NCI-H1436 treated with DMSO at 0.1 percent for 48 hours (cell line): ENCODE measurements at regions not wholly inside any gene's neighbourhood (a gene's known extent, or its start where the extent isn't known, plus 50 kb on each side); places are given as distances from the start of the nearest gene placed in this dataset.
"Not testable (repeated sequence)": the region's sequence is repeated elsewhere in the genome, so short reads cannot be mapped to it uniquely, and the experiment has no call there.

Experiments
- DNase-seq: peaks from one replicate; lab custom pipeline; 2025; lab: John Stamatoyannopoulos, UW

GRCh38 chr1:66424530-66424929, 109.4 kb upstream of the SGIP1 start:
- not testable (repeated sequence) for DNase-seq

GRCh38 chr1:66426239-66426853, 107.6 kb upstream of the SGIP1 start:
- DNase-seq = no peak

GRCh38 chr1:66430815-66431214, 103.1 kb upstream of the SGIP1 start:
- DNase-seq = not testable (repeated sequence)

- no peak for DNase-seq
These were observed 102.0 kb upstream of the SGIP1 start for GRCh38 chr1:66431999-66432398.

DNA sequence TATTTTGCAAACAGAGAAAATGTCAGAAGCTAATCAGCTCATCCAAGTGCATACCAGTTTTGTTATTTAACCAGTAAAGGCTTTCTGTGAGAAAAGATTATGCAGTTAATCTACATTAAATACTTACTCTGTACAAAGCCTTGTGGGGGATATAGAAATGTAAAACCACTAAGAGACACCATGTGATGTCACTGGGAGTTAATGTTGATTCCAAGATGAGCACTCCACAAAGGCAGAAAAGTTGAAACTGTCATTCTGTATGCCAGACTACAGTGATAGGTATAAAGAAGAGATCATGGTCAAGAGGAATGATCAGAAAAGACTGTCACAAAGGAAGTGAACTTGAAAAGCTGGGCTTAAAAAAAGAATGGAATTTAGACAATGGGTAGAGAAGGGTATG, 100.3 kb upstream of the SGIP1 start:
- DNase-seq = no peak

DNA sequence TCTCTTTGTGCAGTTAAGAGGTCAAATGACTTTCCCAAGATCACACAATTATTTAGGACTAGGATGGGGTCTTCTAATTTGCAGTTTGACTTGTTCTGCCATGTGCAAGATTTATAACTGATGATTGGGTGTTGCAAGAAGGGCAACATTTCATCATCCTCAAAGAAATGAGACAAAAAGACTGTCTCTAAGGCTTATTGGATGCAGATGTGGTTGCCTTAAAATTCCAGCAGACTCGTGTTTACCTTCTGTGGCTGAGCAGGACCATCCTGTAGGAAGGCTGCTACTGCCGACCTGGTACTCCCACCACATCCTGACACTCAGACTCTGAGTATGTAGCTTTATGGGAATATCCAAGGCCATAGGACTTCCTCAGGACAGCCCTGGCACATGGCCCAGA, 99.9 kb upstream of the SGIP1 start:
- no peak for DNase-seq

GRCh38 chr1:66435541-66435940, 98.4 kb upstream of the SGIP1 start:
- no peak for DNase-seq

DNA sequence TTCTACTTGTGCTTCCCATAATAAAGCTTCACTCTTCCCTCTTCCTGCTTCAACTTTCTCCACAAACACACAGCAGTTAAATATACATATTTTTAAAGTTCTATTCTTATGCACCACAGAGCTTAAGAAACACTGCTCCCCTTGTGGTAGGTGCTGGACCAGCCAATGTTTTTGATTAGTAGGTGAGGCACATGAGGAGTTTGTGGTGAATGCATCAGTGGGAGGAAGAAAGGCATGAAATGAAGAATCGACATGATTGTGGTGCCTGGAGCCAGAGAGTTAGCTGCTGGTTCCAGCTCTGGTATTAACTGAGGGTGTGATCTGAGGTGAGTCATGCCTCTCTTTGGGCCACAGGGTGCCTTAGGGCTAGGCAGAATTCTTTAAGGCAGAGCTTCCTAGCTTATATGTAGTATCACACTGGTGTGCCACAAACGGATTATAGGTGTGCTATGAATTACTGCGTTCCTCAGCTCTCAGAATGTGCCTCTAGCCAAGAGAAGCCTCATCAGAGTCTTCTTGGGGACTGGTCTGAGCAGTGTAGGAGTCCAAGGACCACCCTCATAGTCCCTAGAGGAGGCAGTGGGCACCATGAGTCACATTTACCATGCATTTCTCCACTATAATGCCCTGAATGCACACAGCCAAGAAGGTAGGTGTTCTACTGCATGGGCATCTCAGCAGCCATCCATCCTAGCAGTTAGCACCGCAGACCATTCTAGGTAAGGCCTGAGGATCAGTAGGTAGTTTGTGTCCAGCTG, 97.4 kb upstream of the SGIP1 start:
- no peak for DNase-seq

- no peak for DNase-seq
These were observed 96.9 kb upstream of the SGIP1 start for GRCh38 chr1:66437136-66437401.

DNA sequence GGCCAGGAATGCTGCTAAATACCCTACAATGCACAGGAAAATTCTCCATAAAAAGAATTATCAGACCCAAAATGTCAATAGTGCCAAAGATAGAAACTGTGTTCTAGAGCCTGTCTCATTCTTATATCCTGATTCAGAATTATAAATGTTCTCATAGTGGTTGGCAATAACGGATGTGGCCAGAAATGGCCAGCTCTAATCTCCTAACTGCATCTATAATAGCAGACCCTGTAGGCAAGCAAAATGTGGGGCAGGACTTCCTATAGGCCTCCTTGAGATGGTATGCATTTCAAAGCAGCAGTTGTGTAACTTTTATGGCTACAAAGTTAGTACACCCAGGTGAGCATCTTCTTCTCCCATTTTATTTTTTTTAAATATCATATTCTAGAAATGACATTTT, 95.9 kb upstream of the SGIP1 start:
- DNase-seq = no peak

DNA sequence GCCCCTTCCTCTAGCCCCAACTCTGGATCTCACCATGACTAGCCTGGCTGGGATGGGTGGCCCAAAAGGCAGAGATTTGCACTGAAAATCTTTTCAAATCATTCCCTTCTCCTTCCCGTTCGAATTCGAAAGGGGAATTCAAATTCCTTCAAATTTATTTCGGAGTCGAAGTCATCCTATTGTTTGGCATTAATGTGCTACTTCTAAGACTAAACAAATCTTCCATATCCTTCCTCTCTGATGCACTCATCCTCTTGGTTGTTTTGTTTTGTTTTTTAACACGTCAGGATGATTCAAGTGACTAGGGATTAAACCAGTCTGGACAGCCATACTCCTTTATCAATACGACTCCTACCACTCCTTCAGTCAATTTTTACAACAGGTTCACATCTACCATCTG, 95.5 kb upstream of the SGIP1 start:
- DNase-seq = no peak

- no peak for DNase-seq
These were observed 94.8 kb upstream of the SGIP1 start for GRCh38 chr1:66439031-66439740.

- DNase-seq = no peak
These were observed 90.2 kb upstream of the SGIP1 start for GRCh38 chr1:66443793-66444192.

- DNase-seq = no peak
These were observed 89.3 kb upstream of the SGIP1 start for GRCh38 chr1:66444438-66445265.

GRCh38 chr1:66445492-66446181, 88.3 kb upstream of the SGIP1 start:
- DNase-seq = no peak

DNA sequence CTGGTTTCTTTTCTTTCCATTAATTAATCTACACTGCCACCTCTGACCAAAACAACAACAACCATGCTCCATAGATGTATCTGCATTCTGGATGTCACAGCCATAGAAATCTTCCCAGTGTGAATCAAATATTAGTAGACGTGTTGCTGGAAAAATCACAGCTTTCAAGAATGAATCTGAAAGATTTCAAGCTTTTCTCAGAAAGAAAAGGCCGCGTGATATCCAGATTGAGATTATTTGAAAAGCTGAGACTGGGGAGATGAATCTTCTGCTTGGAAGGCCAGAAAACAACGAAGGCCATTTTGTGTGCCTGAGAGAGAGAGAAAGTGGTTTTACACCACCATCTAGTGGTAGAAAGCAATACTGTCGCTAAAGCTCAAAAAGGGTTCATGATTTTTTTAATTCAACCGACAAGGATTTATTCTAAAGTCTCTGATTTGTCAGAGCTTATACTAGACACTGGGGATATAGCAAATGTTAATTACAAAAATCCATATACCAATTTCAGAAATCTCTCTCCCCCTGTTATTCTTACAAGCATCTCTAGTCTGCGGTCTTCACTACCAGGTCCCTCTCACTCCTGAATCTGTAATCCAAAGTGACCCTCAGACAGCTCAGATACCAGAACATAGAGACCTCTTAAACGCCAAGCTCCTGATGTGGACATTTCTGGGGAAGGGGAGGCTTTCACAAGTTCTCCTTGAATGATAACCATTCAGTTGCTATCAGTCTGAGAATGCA, 87.5 kb upstream of the SGIP1 start:
- DNase-seq = peak; percentile 35

- DNase-seq = no peak
These were observed 83.9 kb upstream of the SGIP1 start for GRCh38 chr1:66450043-66450514.

DNA sequence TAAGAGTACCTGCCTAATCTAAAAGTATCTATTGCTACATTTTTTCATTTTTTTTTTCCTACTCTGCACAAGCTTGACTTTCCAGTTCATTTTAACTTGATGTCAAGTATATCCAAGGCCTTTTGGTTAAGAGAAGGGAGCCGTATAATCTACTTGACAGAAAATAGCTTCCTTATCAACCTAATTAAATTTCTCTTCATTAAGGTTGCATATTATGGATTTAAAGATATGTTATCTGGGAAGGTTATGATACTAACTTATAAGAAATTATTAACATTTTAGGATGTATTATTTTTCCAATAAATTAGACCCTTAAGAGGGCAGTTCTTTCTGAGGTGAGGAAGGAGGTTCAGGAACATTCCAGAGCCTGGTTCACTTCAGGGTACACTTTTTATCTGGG, 83.1 kb upstream of the SGIP1 start:
- DNase-seq = no peak

- no peak for DNase-seq
These were observed 81.8 kb upstream of the SGIP1 start for GRCh38 chr1:66452162-66452561.

GRCh38 chr1:66452982-66453381, 81.0 kb upstream of the SGIP1 start:
- DNase-seq = no peak

DNA sequence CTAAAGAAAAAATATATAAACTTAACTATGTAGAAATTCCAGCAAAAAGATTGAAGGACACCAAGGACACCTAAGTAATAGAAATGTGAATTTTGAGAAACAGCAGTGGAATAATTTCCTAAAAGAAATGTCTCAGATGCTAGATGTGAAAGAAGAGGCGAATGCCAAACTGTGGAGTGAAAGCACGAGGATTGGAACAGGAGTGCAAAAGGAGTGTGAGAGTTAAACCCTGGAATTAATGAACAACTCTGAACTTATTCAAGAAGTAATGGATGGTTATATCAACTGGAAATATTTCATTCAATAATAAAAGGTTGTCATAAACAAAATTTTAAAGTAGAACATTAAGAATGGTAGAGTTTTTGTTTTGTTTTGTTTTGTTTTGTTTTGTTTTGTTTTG, 78.5 kb upstream of the SGIP1 start:
- no peak for DNase-seq
